Retinal pigment epithelial cell (primary cell): ENCODE measurements at regions not wholly inside any gene's neighbourhood (a gene's known extent, or its start where the extent isn't known, plus 50 kb on each side); places are given as distances from the start of the nearest gene placed in this dataset.

Experiments
- DNase-seq: peaks from one replicate; pipeline ENCODE4 v3.0.0-alpha.2; 2010; ENCODE audit warnings: low read depth
- H3K4me3 ChIP-seq: 2 replicates; pipeline ENCODE4 v1.5.1; 2011; ENCODE audit warnings: mild to moderate bottlenecking, low read length, control low read depth, moderate library complexity
- TF ChIP-seq, protein P1 (sequence below): conservative IDR thresholded peaks from 2 replicates; pipeline ENCODE4 v1.5.1; 2011; ENCODE audit warnings: low read depth, low read length, control low read depth, inconsistent platforms

DNA sequence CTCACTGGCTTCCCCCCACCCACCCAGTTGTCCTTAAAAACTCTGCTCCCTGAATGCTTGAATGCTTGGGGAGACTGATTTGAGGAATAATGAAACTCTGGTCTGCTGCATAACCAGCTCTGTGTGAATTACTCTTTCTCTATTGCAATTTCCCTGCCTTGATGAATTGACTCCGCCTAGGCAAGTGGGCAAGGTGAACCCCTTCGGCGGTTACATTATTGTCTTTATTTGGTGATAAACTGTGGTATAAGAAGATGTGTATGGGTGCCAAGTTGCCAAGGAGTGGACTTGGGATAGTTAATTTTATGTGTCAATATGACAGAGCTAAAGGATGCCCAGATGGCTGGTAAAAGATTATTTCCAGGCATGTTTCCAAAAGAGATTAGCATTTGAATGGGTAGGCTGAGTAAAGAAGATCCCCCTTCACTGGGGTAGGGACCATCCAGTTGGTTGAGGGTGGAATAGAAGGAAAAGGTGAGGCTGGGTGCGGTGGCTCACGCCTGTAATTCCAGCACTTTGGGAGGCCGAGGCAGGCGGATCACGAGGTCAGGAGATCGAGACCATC, 98.5 kb upstream of the HAAO start:
- TF ChIP-seq, protein P1, sequence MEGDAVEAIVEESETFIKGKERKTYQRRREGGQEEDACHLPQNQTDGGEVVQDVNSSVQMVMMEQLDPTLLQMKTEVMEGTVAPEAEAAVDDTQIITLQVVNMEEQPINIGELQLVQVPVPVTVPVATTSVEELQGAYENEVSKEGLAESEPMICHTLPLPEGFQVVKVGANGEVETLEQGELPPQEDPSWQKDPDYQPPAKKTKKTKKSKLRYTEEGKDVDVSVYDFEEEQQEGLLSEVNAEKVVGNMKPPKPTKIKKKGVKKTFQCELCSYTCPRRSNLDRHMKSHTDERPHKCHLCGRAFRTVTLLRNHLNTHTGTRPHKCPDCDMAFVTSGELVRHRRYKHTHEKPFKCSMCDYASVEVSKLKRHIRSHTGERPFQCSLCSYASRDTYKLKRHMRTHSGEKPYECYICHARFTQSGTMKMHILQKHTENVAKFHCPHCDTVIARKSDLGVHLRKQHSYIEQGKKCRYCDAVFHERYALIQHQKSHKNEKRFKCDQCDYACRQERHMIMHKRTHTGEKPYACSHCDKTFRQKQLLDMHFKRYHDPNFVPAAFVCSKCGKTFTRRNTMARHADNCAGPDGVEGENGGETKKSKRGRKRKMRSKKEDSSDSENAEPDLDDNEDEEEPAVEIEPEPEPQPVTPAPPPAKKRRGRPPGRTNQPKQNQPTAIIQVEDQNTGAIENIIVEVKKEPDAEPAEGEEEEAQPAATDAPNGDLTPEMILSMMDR, result no peak
- no peak overlapping the region for H3K4me3 ChIP-seq
- no peak for DNase-seq

DNA sequence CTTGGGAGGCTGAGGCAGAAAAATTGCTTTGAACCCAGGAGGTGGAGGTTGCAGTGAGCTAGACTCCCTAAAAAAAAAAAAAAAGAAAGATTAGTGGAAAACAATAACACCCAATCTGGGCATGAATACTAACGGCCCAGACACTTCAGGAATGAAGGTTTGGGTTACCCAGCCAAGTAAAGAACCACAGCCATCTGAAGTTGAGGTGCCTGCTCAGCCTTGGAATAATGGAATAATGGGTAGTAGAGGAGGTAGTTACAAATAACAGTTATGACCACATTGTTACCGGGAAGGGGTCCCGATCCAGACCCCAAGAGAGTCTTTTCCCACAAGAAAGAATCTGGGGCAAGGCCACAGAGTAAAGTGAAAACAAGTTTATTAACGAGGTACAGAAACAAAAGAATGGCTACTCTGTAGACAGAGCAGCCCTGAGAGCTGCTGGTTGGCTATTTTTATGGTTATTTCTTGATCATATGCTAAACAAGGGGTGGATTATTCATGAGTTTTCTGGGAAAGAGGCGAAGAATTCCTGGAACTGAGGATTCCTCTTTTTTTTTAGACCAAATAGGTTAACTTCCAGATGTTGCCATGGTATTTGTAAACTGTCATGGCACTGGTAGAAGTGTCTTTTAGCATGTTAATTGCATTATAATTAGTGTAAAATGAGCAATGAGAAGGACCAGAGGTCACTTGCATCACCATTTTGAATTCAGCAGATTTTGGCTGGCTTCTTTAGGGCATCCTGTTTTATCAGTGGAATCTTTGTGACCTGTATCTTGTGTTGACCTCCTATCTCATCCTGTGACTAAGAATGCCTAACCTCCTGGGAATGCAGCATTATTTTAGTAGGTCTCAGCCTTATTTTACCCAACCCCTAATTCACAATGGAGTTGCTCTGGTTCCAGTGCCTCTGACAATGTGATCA, 96.2 kb upstream of the HAAO start:
- TF ChIP-seq, protein P1, result no peak
- H3K4me3 ChIP-seq, result no peak overlapping the region
- DNase-seq, result no peak

DNA sequence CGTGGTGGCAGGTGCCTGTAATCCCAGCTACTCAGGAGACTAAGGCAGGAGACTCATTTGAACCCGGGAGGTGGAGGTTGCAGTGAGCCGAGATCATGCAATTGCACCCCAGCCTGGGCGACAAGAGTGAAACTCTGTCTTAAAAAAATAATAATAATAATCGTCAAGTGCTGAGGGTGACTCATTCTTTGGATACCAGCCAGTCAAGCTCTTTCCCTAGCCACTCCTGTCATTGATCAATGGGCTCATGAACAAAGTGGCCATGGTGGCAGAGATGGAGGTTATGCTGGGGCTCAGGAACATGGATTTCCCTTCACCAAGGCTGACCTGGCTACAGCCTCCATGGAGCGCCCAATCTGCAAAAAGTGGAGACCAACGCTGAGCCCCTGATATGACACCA, 94.5 kb upstream of the HAAO start:
- no peak for DNase-seq
- TF ChIP-seq, protein P1, result no peak

DNA sequence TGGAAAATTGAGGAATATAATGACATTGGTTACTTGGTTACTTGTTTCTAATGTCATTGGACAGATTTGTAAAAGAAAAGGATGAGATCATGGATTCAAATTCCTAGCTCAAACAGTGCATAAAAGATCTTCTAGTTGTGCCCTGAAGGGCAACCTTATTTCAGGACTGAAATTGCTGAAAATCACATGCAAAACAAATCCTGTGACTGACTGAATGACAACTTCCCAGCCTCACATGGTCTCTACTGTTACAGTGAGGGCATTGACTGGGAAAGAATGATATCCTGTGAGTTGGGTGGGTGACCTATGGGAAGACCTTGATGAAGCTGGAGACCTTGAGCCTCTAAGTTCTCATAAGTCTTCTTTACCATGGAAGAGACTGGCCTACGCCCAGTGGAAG, 90.4 kb upstream of the HAAO start:
- TF ChIP-seq, protein P1, result no peak
- DNase-seq, result no peak
- no peak overlapping the region for H3K4me3 ChIP-seq

More for the DNA sequence above, 94.5 kb upstream of the HAAO start:
- no peak overlapping the region for H3K4me3 ChIP-seq

DNA sequence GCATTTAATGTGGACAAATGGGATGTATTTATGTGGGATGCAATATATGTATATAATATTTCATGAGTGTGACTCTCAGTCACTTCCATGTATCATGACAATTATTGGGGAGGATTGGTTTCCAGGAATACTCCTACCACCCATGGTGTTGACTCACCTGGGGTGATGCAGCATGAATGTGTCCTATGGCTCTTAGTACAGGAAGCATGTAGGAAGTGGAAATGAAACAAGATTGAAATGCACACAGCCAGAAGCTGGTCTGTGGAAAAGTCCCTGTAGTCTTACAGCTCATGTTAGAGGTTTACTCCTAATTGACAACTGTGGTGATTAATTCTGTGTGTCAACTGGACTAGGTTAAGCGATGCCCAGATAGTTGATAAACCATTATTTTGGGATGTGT, 89.3 kb upstream of the HAAO start:
- H3K4me3 ChIP-seq, result no peak overlapping the region
- no peak for DNase-seq
- TF ChIP-seq, protein P1, result no peak

DNA sequence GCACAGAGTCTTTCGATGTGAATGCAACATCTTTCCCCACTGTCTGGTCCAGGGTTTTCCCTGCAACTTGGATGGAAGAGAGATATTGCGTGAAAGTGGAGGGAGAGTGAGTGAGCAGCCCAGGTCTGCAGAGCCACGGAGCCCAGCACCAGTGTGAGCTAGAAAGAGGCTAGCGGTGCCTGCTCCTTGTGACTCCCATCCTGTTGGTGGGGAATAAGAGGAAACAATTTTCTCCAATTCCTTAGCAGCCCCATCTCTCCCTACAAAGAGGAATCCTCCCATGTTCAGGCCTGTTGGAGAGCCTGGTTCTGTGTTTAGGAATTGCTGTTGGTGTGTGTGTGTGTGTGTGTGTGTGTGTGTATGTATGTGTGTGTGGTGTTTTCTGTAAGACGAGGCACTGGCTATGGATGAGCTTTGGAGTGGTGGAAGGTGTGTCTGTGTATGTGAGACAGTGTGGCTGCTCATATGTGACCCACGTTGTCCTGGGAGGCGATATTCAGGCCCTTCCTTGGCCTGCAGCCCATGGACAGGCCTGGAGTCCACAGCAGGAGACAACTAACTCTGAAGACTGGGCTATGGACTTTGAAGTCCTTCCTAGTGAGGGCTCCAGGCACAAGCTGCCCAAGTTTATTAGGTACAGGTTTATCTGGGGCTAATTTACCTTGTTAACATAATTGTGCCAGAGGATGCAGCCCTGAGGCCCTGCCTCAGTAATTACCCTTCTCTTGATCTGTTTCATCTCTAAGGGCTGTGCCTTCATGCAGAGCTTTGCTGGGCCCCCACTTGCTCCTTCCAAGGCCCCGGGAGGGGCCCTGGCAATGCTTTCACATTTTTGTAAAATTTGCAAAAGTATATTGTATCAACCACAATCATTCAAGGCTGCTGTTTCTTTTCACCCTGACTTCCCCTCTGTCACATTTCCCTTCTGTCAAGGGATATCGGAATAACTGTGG, 88.6 kb upstream of the HAAO start:
- H3K4me3 ChIP-seq, result no peak overlapping the region
- DNase-seq, result no peak
- TF ChIP-seq, protein P1, result no peak
